ENCODE measurements at regions not wholly inside any gene's neighbourhood (a gene's known extent, or its start where the extent isn't known, plus 50 kb on each side); places are given as distances from the start of the nearest gene placed in this dataset.

DNA sequence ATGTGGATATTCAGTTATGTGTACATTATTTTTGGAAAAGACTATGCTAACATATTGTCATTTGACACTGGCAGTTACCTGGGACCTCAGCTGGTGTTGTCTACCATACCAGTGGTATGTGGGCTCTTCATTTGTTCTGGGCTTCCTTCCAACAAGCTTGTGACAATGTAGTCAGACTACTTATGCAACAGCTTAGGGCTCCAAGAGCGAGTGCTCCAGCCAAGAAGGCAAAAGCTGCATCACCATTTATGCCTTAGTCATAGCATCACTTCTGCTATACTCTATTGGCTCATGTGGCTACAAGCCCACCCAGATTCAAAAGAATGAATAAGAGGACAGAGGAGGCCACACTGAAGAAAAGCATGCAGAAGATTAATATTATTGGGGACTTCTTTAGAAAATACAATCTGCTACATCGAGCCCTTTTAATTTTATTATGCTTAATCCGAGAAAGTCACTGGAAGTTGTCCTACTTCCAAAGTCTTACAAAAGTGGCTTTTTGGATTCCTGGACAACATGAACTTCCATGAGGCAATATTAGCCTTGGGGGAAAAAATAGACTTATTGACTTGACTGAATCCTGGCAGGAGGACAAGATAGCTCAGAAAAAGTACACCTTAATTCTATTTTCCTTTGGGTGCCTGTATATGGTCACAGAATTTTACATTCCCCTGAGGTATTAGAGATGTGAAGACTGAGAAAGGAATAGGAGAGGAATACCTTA lies 529.4 kb upstream of the HTR2A start (continued):
- TF ChIP-seq SCRT2 (tag by site-specific recombination; IDR thresholded peaks at IDR 0.05) = no peak
- TF ChIP-seq MYNN (tag by site-specific recombination; IDR thresholded peaks at IDR 0.05; ENCODE audit: borderline replicate concordance) = no peak
- TF ChIP-seq, protein P1, sequence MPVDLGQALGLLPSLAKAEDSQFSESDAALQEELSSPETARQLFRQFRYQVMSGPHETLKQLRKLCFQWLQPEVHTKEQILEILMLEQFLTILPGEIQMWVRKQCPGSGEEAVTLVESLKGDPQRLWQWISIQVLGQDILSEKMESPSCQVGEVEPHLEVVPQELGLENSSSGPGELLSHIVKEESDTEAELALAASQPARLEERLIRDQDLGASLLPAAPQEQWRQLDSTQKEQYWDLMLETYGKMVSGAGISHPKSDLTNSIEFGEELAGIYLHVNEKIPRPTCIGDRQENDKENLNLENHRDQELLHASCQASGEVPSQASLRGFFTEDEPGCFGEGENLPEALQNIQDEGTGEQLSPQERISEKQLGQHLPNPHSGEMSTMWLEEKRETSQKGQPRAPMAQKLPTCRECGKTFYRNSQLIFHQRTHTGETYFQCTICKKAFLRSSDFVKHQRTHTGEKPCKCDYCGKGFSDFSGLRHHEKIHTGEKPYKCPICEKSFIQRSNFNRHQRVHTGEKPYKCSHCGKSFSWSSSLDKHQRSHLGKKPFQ (tag by site-specific recombination; IDR thresholded peaks at IDR 0.05) = no peak
- TF ChIP-seq, protein P2, sequence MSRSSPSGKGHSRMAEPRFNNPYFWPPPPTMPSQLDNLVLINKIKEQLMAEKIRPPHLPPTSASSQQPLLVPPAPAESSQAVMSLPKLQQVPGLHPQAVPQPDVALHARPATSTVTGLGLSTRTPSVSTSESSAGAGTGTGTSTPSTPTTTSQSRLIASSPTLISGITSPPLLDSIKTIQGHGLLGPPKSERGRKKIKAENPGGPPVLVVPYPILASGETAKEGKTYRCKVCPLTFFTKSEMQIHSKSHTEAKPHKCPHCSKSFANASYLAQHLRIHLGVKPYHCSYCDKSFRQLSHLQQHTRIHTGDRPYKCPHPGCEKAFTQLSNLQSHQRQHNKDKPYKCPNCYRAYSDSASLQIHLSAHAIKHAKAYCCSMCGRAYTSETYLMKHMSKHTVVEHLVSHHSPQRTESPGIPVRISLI (tag by site-specific recombination; IDR thresholded peaks at IDR 0.05) = no peak
- TF ChIP-seq ZNF426 (tag by site-specific recombination; IDR thresholded peaks at IDR 0.05) = no peak
- TF ChIP-seq ZNF140 (tag by site-specific recombination; IDR thresholded peaks at IDR 0.05) = no peak
- TF ChIP-seq OVOL3 (tag by site-specific recombination; IDR thresholded peaks at IDR 0.05) = no peak
- no peak for TF ChIP-seq ZNF16 (tag by site-specific recombination; IDR thresholded peaks at IDR 0.05; ENCODE audit: low read depth)
- no peak for TF ChIP-seq ZNF549 (tag by site-specific recombination; IDR thresholded peaks at IDR 0.05)
- TF ChIP-seq ZFP37 (tag by site-specific recombination; IDR thresholded peaks at IDR 0.05) = no peak

- TF ChIP-seq ZNF585B (tag by site-specific recombination; IDR thresholded peaks at IDR 0.05) (no peak), ZNF768 (tag by site-specific recombination; IDR thresholded peaks at IDR 0.05) (no peak), SETDB1 (IDR thresholded peaks at IDR 0.05; ENCODE audit: insufficient read length, low read length) (no peak), SALL2 (tag by site-specific recombination; IDR thresholded peaks at IDR 0.05; ENCODE audit: borderline replicate concordance) (no peak), ZNF114 (tag by site-specific recombination; IDR thresholded peaks at IDR 0.05) (no peak), ZNF223 (tag by site-specific recombination; IDR thresholded peaks at IDR 0.05) (no peak), TCF7L2 (IDR thresholded peaks at IDR 0.05; ENCODE audit: borderline replicate concordance, low read depth, low read length) (no peak)
- TF ChIP-seq, protein P3, sequence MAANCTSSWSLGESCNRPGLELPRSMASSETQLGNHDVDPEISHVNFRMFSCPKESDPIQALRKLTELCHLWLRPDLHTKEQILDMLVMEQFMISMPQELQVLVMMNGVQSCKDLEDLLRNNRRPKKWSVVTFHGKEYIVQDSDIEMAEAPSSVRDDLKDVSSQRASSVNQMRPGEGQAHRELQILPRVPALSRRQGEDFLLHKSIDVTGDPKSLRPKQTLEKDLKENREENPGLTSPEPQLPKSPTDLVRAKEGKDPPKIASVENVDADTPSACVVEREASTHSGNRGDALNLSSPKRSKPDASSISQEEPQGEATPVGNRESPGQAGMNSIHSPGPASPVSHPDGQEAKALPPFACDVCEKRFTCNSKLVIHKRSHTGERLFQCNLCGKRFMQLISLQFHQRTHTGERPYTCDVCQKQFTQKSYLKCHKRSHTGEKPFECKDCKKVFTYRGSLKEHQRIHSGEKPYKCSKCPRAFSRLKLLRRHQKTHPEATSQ (tag by site-specific recombination; IDR thresholded peaks at IDR 0.05) = no peak
- TF ChIP-seq, protein P4, sequence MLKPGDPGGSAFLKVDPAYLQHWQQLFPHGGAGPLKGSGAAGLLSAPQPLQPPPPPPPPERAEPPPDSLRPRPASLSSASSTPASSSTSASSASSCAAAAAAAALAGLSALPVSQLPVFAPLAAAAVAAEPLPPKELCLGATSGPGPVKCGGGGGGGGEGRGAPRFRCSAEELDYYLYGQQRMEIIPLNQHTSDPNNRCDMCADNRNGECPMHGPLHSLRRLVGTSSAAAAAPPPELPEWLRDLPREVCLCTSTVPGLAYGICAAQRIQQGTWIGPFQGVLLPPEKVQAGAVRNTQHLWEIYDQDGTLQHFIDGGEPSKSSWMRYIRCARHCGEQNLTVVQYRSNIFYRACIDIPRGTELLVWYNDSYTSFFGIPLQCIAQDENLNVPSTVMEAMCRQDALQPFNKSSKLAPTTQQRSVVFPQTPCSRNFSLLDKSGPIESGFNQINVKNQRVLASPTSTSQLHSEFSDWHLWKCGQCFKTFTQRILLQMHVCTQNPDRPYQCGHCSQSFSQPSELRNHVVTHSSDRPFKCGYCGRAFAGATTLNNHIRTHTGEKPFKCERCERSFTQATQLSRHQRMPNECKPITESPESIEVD (tag by site-specific recombination; IDR thresholded peaks at IDR 0.05) = no peak
- Histone ChIP-seq H3K4me3 (ENCODE audit: low read depth, low read length) (no peak overlapping the region), H3K4me1 (ENCODE audit: control insufficient read depth, insufficient read depth, low read length) (no peaks in the 10 kb centered on the region), H3K36me3 (ENCODE audit: control insufficient read depth in 2 of 2, insufficient read depth in 1 of 2, low read length in 2 of 2) (no peaks in the 10 kb centered on the region), H3K27ac (ENCODE audit: extremely low read depth, low read depth, low read length) (no peak overlapping the region), H3K9me3 (ENCODE audit: control insufficient read depth, insufficient read depth, low read depth, low read length) (no peaks in the 10 kb centered on the region)
- ChIA-PET POLR2A (no interaction called here), CTCF (interaction anchor here (0.6 kb wide), 1 partner anchor 447 kb away, joined by 3 read pairs; no protein-coding TSS in a partner anchor)
Observed at GRCh38 chr13:47421525-47421924, 524.7 kb upstream of the HTR2A start.
